ENCODE measurements at regions not wholly inside any gene's neighbourhood (a gene's known extent, or its start where the extent isn't known, plus 50 kb on each side); places are given as distances from the start of the nearest gene placed in this dataset.

DNA sequence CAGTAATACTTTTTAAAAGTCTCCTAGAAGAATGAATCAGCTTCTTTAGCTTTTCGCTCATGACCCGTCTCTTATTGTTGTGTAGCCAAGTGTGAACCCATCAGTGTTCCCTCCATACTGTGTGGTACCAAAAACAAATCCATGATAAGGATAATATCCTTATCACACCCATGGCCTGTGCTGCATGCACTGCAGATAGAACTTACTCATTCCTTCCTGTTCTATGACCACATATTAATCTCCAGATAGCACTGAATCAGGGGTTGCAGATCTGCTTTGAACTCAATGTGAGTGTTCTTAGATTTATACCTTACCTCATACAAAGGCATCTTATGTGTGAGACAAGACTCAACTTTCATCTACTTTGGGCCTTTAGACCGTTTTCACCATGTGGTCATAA lies 373.4 kb downstream of the JRKL start:
- Histone ChIP-seq H3K4ac (ENCODE audit: low read depth, low read length) (no peak overlapping the region), H3K9me3 (ENCODE audit: control insufficient read depth, low read depth, low read length) (no peaks in the 10 kb centered on the region), H3K23me2 (ENCODE audit: insufficient read length, low read depth, low read length, poor library complexity, severe bottlenecking) (no peaks in the 10 kb centered on the region), H3K9ac (ENCODE audit: extremely low read depth, insufficient read length, low read length) (no peak overlapping the region), H3T11ph (ENCODE audit: low read length) (no peak overlapping the region), H3K56ac (ENCODE audit: insufficient read length, low read depth, low read length) (no peak overlapping the region), H3K18ac (ENCODE audit: insufficient read length, low read depth, low read length) (no peak overlapping the region), H2AFZ (ENCODE audit: low read length) (no peak overlapping the region), H3K79me2 (ENCODE audit: insufficient read depth, low read length) (no peaks in the 10 kb centered on the region), H2BK12ac (ENCODE audit: insufficient read length, low read depth, low read length) (no peak overlapping the region), H3K4me2 (ENCODE audit: insufficient read depth, insufficient read length, low read length) (no peak overlapping the region), H2AK5ac (ENCODE audit: insufficient read length, low read length) (no peak overlapping the region), H4K5ac (ENCODE audit: insufficient read length, low read depth, low read length) (no peak overlapping the region), H2BK120ac (ENCODE audit: low read depth, low read length, poor library complexity, severe bottlenecking) (no peak overlapping the region), H3K23ac (ENCODE audit: insufficient read length, low read depth, low read length) (no peak overlapping the region), H2BK5ac (ENCODE audit: insufficient read length, low read length) (no peak overlapping the region), H4K8ac (replicated peaks; ENCODE audit: insufficient read length, low read depth, low read length) (no peak overlapping the region), H3K4me1 (ENCODE audit: insufficient read depth, low read length) (no peaks in the 10 kb centered on the region; the same call in 1 of the 2 replicates), H2BK20ac (ENCODE audit: low read depth, low read length, poor library complexity, severe bottlenecking) (no peak overlapping the region), H3K14ac (ENCODE audit: insufficient read depth, low read length) (no peak overlapping the region), H3K27me3 (ENCODE audit: insufficient read depth, low read length) (no peaks in the 10 kb centered on the region), H3K79me1 (ENCODE audit: insufficient read depth, low read depth, low read length, poor library complexity, severe bottlenecking) (no peaks in the 10 kb centered on the region), H4K20me1 (ENCODE audit: control insufficient read depth, insufficient read depth, insufficient read length) (no peaks in the 10 kb centered on the region), H2BK15ac (ENCODE audit: low read depth, low read length) (no peak overlapping the region), H4K91ac (ENCODE audit: insufficient read length, low read depth, low read length) (no peak overlapping the region), H3K27ac (ENCODE audit: insufficient read length, low read depth, low read length) (no peak overlapping the region)
- Mint-ChIP-seq H3K9me3 (no peaks in the 10 kb centered on the region; a peak in 1 of 5 replicates), H3K4me1 (no peaks in the 10 kb centered on the region), H3K27me3 (ENCODE audit: low read depth) (no peaks in the 10 kb centered on the region), H3K27ac (no peak overlapping the region), H3K4me3 (no peak overlapping the region), H3K36me3 (ENCODE audit: insufficient read depth in 1 of 3, low read depth in 3 of 3) (no peaks in the 10 kb centered on the region)
- WGBS (ENCODE audit: extremely low coverage, insufficient read length, low lambda C conversion rate) = no CpG with 5 or more reads among the region's 3 CpGs
- no peak for DNase-seq
- TF ChIP-seq, protein P1, sequence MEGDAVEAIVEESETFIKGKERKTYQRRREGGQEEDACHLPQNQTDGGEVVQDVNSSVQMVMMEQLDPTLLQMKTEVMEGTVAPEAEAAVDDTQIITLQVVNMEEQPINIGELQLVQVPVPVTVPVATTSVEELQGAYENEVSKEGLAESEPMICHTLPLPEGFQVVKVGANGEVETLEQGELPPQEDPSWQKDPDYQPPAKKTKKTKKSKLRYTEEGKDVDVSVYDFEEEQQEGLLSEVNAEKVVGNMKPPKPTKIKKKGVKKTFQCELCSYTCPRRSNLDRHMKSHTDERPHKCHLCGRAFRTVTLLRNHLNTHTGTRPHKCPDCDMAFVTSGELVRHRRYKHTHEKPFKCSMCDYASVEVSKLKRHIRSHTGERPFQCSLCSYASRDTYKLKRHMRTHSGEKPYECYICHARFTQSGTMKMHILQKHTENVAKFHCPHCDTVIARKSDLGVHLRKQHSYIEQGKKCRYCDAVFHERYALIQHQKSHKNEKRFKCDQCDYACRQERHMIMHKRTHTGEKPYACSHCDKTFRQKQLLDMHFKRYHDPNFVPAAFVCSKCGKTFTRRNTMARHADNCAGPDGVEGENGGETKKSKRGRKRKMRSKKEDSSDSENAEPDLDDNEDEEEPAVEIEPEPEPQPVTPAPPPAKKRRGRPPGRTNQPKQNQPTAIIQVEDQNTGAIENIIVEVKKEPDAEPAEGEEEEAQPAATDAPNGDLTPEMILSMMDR (conservative IDR thresholded peaks at IDR 0.05) = no peak
